Testis (tissue), 2 donors: ENCODE measurements at regions not wholly inside any gene's neighbourhood (a gene's known extent, or its start where the extent isn't known, plus 50 kb on each side); places are given as distances from the start of the nearest gene placed in this dataset.

Experiments used
- CTCF ChIP-seq, 3 experiments: fragments of 450-650 bp in 2 of 3; fragments of 200-600 bp in 1 of 3; sonication (generic) in 1 of 3; IDR thresholded peaks; one replicate each; pipeline ENCODE4 v1.5.1; 2016 to 2019; ENCODE audit warnings: antibody characterized with exemption in 3 of 3, mild to moderate bottlenecking in 2 of 3, moderate library complexity in 1 of 3
- POLR2A ChIP-seq: fragments of 450-650 bp; IDR thresholded peaks from one replicate; pipeline ENCODE4 v1.6.1; 2017; ENCODE audit warnings: antibody characterized with exemption, mild to moderate bottlenecking, moderate library complexity

- no peak for TF ChIP-seq POLR2A
- TF ChIP-seq CTCF (IDR thresholded peaks at IDR 0.05), result no peak
Measured at GRCh38 chr20:50323777-50324775, 133.4 kb downstream of the CEBPB start.
